ENCODE measurements at regions not wholly inside any gene's neighbourhood (a gene's known extent, or its start where the extent isn't known, plus 50 kb on each side); places are given as distances from the start of the nearest gene placed in this dataset.

GRCh38 chr5:133811168-133811567 is 157.3 kb downstream of the C5orf15 start:
- POLR2A ChIA-PET = no interaction called here
- DNase-seq (ENCODE audit: extremely low spot score) = no peak
- TF ChIP-seq CTCF (IDR thresholded peaks at IDR 0.05; ENCODE audit: control extremely low read depth, extremely low read depth, low read depth, missing control alignments) = no peak
- CTCF ChIA-PET = interaction anchor here (1.5 kb wide), 1 partner anchor 10 kb away, joined by 3 read pairs; no protein-coding TSS in a partner anchor

GRCh38 chr5:133809801-133810200 is 158.6 kb downstream of the C5orf15 start:
- DNase-seq (ENCODE audit: extremely low spot score) = no peak
- POLR2A ChIA-PET = no interaction called here
- CTCF ChIA-PET = no interaction called here
- no peak for TF ChIP-seq CTCF (IDR thresholded peaks at IDR 0.05; ENCODE audit: control extremely low read depth, extremely low read depth, low read depth, missing control alignments)

GRCh38 chr5:133807348-133807747 is 161.1 kb downstream of the C5orf15 start:
- TF ChIP-seq CTCF (IDR thresholded peaks at IDR 0.05; ENCODE audit: control extremely low read depth, extremely low read depth, low read depth, missing control alignments) = no peak
- ChIA-PET CTCF (interaction anchor here (0.8 kb wide), 1 partner anchor 10 kb away, joined by 3 read pairs; no protein-coding TSS in a partner anchor), POLR2A (no interaction called here)
- DNase-seq (ENCODE audit: extremely low spot score) = no peak

GRCh38 chr5:133806847-133807246 is 161.6 kb downstream of the C5orf15 start:
- POLR2A ChIA-PET = no interaction called here
- CTCF ChIA-PET = no interaction called here

GRCh38 chr5:133801955-133802751 is 166.3 kb downstream of the C5orf15 start:
- ChIA-PET POLR2A (no interaction called here), CTCF (interaction anchor here (1.3 to 2.2 kb wide), 2 partner anchors 19 to 67 kb away, joined by 3 to 6 read pairs; no protein-coding TSS in a partner anchor)
- DNase-seq (ENCODE audit: extremely low spot score) = no peak
- TF ChIP-seq CTCF (IDR thresholded peaks at IDR 0.05; ENCODE audit: control extremely low read depth, extremely low read depth, low read depth, missing control alignments) = no peak

More at GRCh38 chr5:133806847-133807246, 161.6 kb downstream of the C5orf15 start:
- no peak for DNase-seq (ENCODE audit: extremely low spot score)
- no peak for TF ChIP-seq CTCF (IDR thresholded peaks at IDR 0.05; ENCODE audit: control extremely low read depth, extremely low read depth, low read depth, missing control alignments)

- CTCF ChIA-PET = interaction anchor here (2.2 kb wide), 1 partner anchor 67 kb away, joined by 6 read pairs; no protein-coding TSS in a partner anchor
- no peak for TF ChIP-seq CTCF (IDR thresholded peaks at IDR 0.05; ENCODE audit: control extremely low read depth, extremely low read depth, low read depth, missing control alignments)
- no peak for DNase-seq (ENCODE audit: extremely low spot score)
These were observed 167.0 kb downstream of the C5orf15 start for GRCh38 chr5:133801431-133801830.

More at GRCh38 chr5:133801431-133801830, 167.0 kb downstream of the C5orf15 start:
- POLR2A ChIA-PET = no interaction called here
